Prostate gland (tissue), 2 donors: ENCODE measurements at regions not wholly inside any gene's neighbourhood (a gene's known extent, or its start where the extent isn't known, plus 50 kb on each side); places are given as distances from the start of the nearest gene placed in this dataset.

Experiments
- DNase-seq: peaks from one replicate; pipeline ENCODE4 v3.0.0-alpha.2; 2019; ENCODE audit warnings: low spot score
- H3K27ac ChIP-seq, 2 donors: fragments of 200-600 bp; sonication (generic); 2 replicates each; pipeline ENCODE4 v1.5.1; 2017 to 2019
- H3K27me3 ChIP-seq: fragments of 200-600 bp; sonication (generic); replicated peaks from 2 replicates; pipeline ENCODE4 v1.5.1; 2019; ENCODE audit not compliant: insufficient read depth
- H3K36me3 ChIP-seq, 2 donors: fragments of 200-600 bp; sonication (generic); 1 replicate in 1 of 2; 2 replicates in 1 of 2; pipeline versions ENCODE4 v1.5.1 to v1.8.1; 2017 to 2019
- H3K4me1 ChIP-seq: fragments of 200-600 bp; sonication (generic); replicated peaks from 2 replicates; pipeline ENCODE4 v1.5.1; 2019
- H3K4me3 ChIP-seq, 2 donors: fragments of 200-600 bp; sonication (generic); 2 replicates each; pipeline ENCODE4 v1.5.1; 2017 to 2019
- H3K9me3 ChIP-seq: fragments of 200-600 bp; sonication (generic); 2 replicates; pipeline ENCODE4 v1.5.1; 2017
- POLR2A ChIP-seq: fragments of 450-650 bp; IDR thresholded peaks from one replicate; pipeline ENCODE4 v1.6.1; 2016; ENCODE audit warnings: antibody characterized with exemption, mild to moderate bottlenecking
- POLR2AphosphoS5 ChIP-seq: sonication (generic); formaldehyde crosslinking; IDR thresholded peaks from one replicate; pipeline ENCODE4 v1.6.1; 2017; ENCODE audit warnings: antibody characterized with exemption
- WGBS: methylation state at CpG from one replicate; pipeline ENCODE4 v1.1.5; 2018; 5-methylcytosine and 5-hydroxymethylcytosine counted together
- intact Hi-C: fragments of 100-400 bp; cut with DNase I; formaldehyde crosslinking; loops from one replicate; pipeline ENCODE4 v1.14.2; 2022
- TF ChIP-seq, protein P1 (sequence below), 4 experiments: fragments of 200-600 bp in 2 of 4; fragments of 450-650 bp in 2 of 4; sonication (generic) in 2 of 4; IDR thresholded peaks; 1 replicate in 3 of 4; 2 replicates in 1 of 4; pipeline ENCODE4 v1.5.1; 2016 to 2019; ENCODE audit warnings: antibody characterized with exemption in 4 of 4, mild to moderate bottlenecking in 2 of 4, moderate library complexity in 2 of 4

DNA sequence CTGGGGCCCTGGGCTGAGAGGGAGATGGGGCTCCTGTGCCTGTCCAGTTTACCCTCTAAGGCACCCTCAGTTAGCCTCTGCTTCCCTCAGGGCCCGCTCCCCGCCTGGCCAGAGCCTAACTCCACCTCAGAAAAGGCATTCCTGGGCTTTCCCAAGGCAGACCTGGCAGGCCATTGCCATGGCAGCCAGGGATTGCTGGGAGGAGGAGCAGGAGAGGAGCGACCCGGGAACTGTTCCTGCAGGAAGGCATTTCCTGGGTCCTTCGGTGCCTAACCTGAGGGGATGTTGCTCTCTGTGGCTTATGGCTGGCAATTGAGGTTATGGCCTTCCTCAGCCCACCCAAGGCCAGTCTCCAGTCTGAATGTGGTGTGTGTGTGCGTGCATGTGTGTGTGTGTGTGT, 131.3 kb downstream of the PJA1 start:
- no peak for DNase-seq
- H3K36me3 ChIP-seq, result no peaks in the 10 kb centered on the region
- H3K4me1 ChIP-seq, result no peaks in the 10 kb centered on the region
- no peak overlapping the region for H3K27ac ChIP-seq
- H3K9me3 ChIP-seq, result no peaks in the 10 kb centered on the region
- H3K4me3 ChIP-seq, result no peak overlapping the region
- TF ChIP-seq POLR2A (no peak), POLR2AphosphoS5 (no peak)
- TF ChIP-seq, protein P1, sequence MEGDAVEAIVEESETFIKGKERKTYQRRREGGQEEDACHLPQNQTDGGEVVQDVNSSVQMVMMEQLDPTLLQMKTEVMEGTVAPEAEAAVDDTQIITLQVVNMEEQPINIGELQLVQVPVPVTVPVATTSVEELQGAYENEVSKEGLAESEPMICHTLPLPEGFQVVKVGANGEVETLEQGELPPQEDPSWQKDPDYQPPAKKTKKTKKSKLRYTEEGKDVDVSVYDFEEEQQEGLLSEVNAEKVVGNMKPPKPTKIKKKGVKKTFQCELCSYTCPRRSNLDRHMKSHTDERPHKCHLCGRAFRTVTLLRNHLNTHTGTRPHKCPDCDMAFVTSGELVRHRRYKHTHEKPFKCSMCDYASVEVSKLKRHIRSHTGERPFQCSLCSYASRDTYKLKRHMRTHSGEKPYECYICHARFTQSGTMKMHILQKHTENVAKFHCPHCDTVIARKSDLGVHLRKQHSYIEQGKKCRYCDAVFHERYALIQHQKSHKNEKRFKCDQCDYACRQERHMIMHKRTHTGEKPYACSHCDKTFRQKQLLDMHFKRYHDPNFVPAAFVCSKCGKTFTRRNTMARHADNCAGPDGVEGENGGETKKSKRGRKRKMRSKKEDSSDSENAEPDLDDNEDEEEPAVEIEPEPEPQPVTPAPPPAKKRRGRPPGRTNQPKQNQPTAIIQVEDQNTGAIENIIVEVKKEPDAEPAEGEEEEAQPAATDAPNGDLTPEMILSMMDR (IDR thresholded peaks at IDR 0.05), result no peak
- WGBS, result no CpG with 5 or more reads among the region's 6 CpGs
- H3K27me3 ChIP-seq, result no peaks in the 10 kb centered on the region
- intact Hi-C loops, result no loop called here

DNA sequence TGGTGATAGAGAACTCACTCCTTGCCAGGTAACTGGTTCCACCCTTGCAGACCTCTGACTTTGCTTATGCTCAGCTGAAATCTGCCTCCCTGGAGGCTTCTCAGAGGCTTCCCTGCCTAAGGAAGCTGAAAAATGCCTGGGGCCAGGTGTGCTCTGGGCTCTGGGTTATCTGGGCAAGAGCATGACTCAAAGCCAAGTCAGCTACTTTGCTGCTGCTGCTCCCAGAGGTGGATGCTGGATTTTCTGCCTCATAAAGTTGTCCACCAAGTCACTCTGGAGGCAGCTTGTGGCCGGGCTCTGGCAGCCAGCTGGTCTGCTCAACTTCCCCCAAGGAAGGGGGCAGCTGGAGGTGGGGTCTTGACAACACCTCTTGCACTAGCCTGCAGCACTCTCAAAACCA, 132.7 kb downstream of the PJA1 start:
- Histone ChIP-seq H3K4me3 (no peak overlapping the region), H3K4me1 (no peaks in the 10 kb centered on the region), H3K27me3 (no peaks in the 10 kb centered on the region), H3K27ac (no peak overlapping the region), H3K36me3 (no peaks in the 10 kb centered on the region), H3K9me3 (no peaks in the 10 kb centered on the region)
- TF ChIP-seq, protein P1 (IDR thresholded peaks at IDR 0.05), result no peak
- TF ChIP-seq POLR2A, result no peak
- TF ChIP-seq POLR2AphosphoS5, result no peak
- WGBS, result 83% methylated on average over 1 of the region's 1 CpG
- intact Hi-C loops, result no loop called here
- DNase-seq, result no peak

DNA sequence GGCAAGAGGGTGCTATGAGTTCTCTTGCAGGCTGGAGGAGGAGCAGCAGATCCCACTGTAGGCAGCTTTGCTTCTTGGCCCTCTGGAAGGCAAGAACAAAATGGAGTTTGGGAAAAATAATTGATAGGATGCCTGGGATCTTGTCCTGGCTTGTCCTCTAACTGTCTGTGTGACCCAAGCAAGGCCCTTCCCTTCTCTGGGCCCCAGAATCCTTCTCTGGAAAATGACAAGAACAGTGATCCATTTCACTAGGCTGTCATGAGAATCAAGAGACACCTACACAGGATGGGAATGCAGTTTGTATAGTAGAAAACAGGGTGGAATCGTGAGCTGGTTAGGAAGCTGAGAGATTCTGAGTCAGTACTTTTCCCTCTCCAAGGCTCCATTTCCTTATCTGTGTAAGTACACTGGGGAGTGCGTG, 133.3 kb downstream of the PJA1 start:
- no peak for TF ChIP-seq POLR2AphosphoS5
- no peak for TF ChIP-seq POLR2A
- TF ChIP-seq, protein P1 (IDR thresholded peaks at IDR 0.05), result no peak
- H3K27me3 ChIP-seq, result no peaks in the 10 kb centered on the region
- H3K4me1 ChIP-seq, result no peaks in the 10 kb centered on the region
- no peak overlapping the region for H3K27ac ChIP-seq
- H3K36me3 ChIP-seq, result no peaks in the 10 kb centered on the region
- H3K9me3 ChIP-seq, result no peaks in the 10 kb centered on the region
- DNase-seq, result no peak
- intact Hi-C loops, result no loop called here
- 69% methylated on average over 2 of the region's 2 CpGs for WGBS
- no peak overlapping the region for H3K4me3 ChIP-seq

DNA sequence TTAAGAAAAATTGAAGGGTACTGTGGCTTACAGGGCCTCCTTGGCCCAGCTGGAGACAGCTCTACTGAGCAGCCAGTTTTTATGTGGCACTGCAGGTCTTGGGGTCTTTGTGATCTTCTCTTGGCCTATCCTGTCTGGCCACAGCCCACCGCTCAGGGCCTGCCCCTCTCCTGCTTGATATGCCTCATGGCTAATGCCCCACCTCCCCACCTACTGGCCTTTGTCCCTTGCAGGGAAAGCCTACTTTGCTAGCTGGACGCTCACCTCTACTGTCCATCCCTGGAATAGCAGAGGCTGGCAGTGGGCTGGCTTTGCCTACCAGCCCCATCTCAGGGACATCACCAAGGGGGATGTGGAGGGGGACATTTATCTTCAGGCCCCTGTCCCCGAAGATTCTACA, 134.1 kb downstream of the PJA1 start:
- no peak overlapping the region for H3K27ac ChIP-seq
- H3K9me3 ChIP-seq, result no peaks in the 10 kb centered on the region
- TF ChIP-seq POLR2AphosphoS5 (no peak), POLR2A (no peak)
- TF ChIP-seq, protein P1 (IDR thresholded peaks at IDR 0.05), result no peak
- WGBS, result 89% methylated on average over 3 of the region's 3 CpGs
- H3K4me3 ChIP-seq, result no peak overlapping the region
- DNase-seq, result no peak
- intact Hi-C loops, result no loop called here
- H3K36me3 ChIP-seq, result no peaks in the 10 kb centered on the region
- no peaks in the 10 kb centered on the region for H3K4me1 ChIP-seq
- no peaks in the 10 kb centered on the region for H3K27me3 ChIP-seq

DNA sequence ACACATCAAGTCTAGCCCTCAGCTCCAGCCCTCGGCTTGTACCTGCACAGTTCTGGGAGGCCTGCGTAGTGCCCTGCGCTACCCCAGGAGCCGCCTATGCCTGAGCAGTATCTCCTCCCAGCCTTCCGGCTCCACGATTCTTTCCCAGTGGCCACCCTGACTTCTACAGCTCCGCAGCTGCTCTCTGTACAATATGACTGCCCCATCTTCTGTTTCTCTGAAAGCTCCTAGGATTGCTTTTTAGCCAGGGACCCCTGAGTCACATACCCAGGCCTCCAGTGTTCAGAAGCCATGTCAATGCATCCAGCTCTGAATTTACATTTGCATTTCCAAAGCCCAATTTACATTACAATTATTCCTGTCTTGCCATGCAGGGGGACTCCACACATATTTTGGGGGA, 135.5 kb downstream of the PJA1 start:
- Histone ChIP-seq H3K27me3 (no peaks in the 10 kb centered on the region), H3K4me1 (no peaks in the 10 kb centered on the region), H3K9me3 (no peaks in the 10 kb centered on the region), H3K27ac (no peak overlapping the region), H3K36me3 (no peaks in the 10 kb centered on the region), H3K4me3 (no peak overlapping the region)
- 100% methylated on average over 7 of the region's 7 CpGs for WGBS
- intact Hi-C loops, result no loop called here
- TF ChIP-seq POLR2AphosphoS5, result no peak
- TF ChIP-seq, protein P1 (IDR thresholded peaks at IDR 0.05), result no peak
- TF ChIP-seq POLR2A, result no peak
- no peak for DNase-seq
